GM23338 (cell line): ENCODE measurements at regions not wholly inside any gene's neighbourhood (a gene's known extent, or its start where the extent isn't known, plus 50 kb on each side); places are given as distances from the start of the nearest gene placed in this dataset.

Experiments used
- ATAC-seq: fragments of 200-7000 bp; cut with Tn5 transposase; 3 replicates; pipeline ENCODE4 v1.9.1; 2020
- DNase-seq: peaks from one replicate; pipeline ENCODE4 v3.0.0-alpha.2; 2015; ENCODE audit warnings: low spot score
- H2AFZ ChIP-seq: fragments of 200-600 bp; sonication (generic); 2 replicates; pipeline ENCODE4 v1.8.0; 2016; ENCODE audit warnings: antibody characterized with exemption, mild to moderate bottlenecking, moderate library complexity
- H3F3A ChIP-seq: fragments of 200-600 bp; sonication (generic); replicated peaks from 2 replicates; pipeline ENCODE4 v1.8.0; 2017; ENCODE audit warnings: antibody characterized with exemption, mixed run types, low read depth
- H3K27ac ChIP-seq: fragments of 200-600 bp; sonication (generic); 2 replicates; pipeline ENCODE4 v1.6.1; 2016; ENCODE audit warnings: low read depth
- H3K27me3 ChIP-seq: fragments of 200-600 bp; sonication (generic); 2 replicates; pipeline ENCODE4 v1.8.0; 2016; ENCODE audit warnings: mild to moderate bottlenecking, mixed run types, moderate library complexity; ENCODE audit not compliant: insufficient read depth
- H3K36me3 ChIP-seq: fragments of 200-600 bp; sonication (generic); 2 replicates; pipeline ENCODE4 v1.8.0; 2016; ENCODE audit warnings: mild to moderate bottlenecking; ENCODE audit not compliant: insufficient read depth
- H3K4me1 ChIP-seq: fragments of 200-600 bp; sonication (generic); 2 replicates; pipeline ENCODE4 v1.8.0; 2016; ENCODE audit warnings: mild to moderate bottlenecking, moderate library complexity; ENCODE audit not compliant: insufficient read depth
- H3K4me2 ChIP-seq: fragments of 200-600 bp; sonication (generic); 2 replicates; pipeline ENCODE4 v1.7.1; 2017; ENCODE audit warnings: mixed run types
- H3K4me3 ChIP-seq: fragments of 200-600 bp; sonication (generic); 2 replicates; pipeline ENCODE4 v1.6.1; 2016; ENCODE audit warnings: mixed run types
- H3K79me2 ChIP-seq: fragments of 200-600 bp; sonication (generic); replicated peaks from 2 replicates; pipeline ENCODE4 v1.8.0; 2017; ENCODE audit warnings: mild to moderate bottlenecking; ENCODE audit not compliant: insufficient read depth
- H3K9me2 ChIP-seq: fragments of 200-600 bp; sonication (generic); 2 replicates; pipeline ENCODE4 v1.8.0; 2017; ENCODE audit not compliant: insufficient read depth
- H4K20me1 ChIP-seq: fragments of 200-600 bp; sonication (generic); replicated peaks from 2 replicates; pipeline ENCODE4 v1.8.0; 2017; ENCODE audit warnings: mild to moderate bottlenecking; ENCODE audit not compliant: insufficient read depth
- H3K27ac Mint-ChIP-seq: 2 replicates; pipeline ENCODE4 v1.8.0; 2020; ENCODE audit warnings: inconsistent platforms, mild to moderate bottlenecking, moderate library complexity, mixed read lengths
- H3K27me3 Mint-ChIP-seq: 3 replicates; pipeline ENCODE4 v1.8.0; 2022; ENCODE audit warnings: low read depth, mild to moderate bottlenecking, moderate library complexity, mixed read lengths, inconsistent platforms; ENCODE audit not compliant: insufficient read depth, poor library complexity
- H3K36me3 Mint-ChIP-seq: 3 replicates; pipeline ENCODE4 v1.8.0; 2021; ENCODE audit warnings: low read depth, mild to moderate bottlenecking, inconsistent platforms, moderate library complexity, mixed read lengths
- H3K4me1 Mint-ChIP-seq: 3 replicates; pipeline ENCODE4 v1.8.0; 2020; ENCODE audit warnings: mild to moderate bottlenecking, inconsistent platforms, mixed read lengths
- H3K4me3 Mint-ChIP-seq: 3 replicates; pipeline ENCODE4 v1.8.0; 2021; ENCODE audit warnings: moderate library complexity, mild to moderate bottlenecking, inconsistent platforms, mixed read lengths
- H3K9me3 Mint-ChIP-seq: 3 replicates; pipeline ENCODE4 v1.8.0; 2020; ENCODE audit warnings: moderate library complexity, mild to moderate bottlenecking, inconsistent platforms, mixed read lengths
- CREB1 ChIP-seq: fragments of 250-450 bp; sonication (Bioruptor Pico); IDR thresholded peaks from 2 replicates; pipeline ENCODE4 v1.5.0; 2020; ENCODE audit warnings: low read depth, mild to moderate bottlenecking, moderate library complexity
- CTCF ChIP-seq, 2 experiments: fragments of 200-600 bp in 1 of 2; sonication (generic) in 1 of 2; conservative IDR thresholded peaks; 2 replicates each; pipeline versions ENCODE4 v1.5.1 to v1.6.1; 2016 to 2017; ENCODE audit warnings: antibody characterized with exemption in 2 of 2, low read depth in 2 of 2, mild to moderate bottlenecking in 2 of 2, moderate library complexity in 1 of 2
- ETS1 ChIP-seq: IDR thresholded peaks from 2 replicates; pipeline ENCODE4 v1.6.1; 2016; ENCODE audit warnings: antibody characterized with exemption
- EZH2 ChIP-seq: fragments of 200-600 bp; sonication (generic); IDR thresholded peaks from one replicate; pipeline ENCODE4 v1.8.0; 2017; ENCODE audit warnings: antibody characterized with exemption, mild to moderate bottlenecking, low read depth; ENCODE audit not compliant: unreplicated experiment
- EZH2phosphoT487 ChIP-seq: fragments of 200-600 bp; sonication (generic); IDR thresholded peaks from one replicate; pipeline ENCODE4 v1.8.1; 2018; ENCODE audit warnings: antibody characterized with exemption; ENCODE audit not compliant: unreplicated experiment
- NANOG ChIP-seq: IDR thresholded peaks from 2 replicates; pipeline ENCODE4 v1.6.1; 2016; ENCODE audit warnings: antibody characterized with exemption, borderline replicate concordance
- REST ChIP-seq: IDR thresholded peaks from one replicate; pipeline ENCODE4 v1.6.1; 2018; ENCODE audit warnings: antibody characterized with exemption; ENCODE audit not compliant: unreplicated experiment
- STAT1 ChIP-seq: IDR thresholded peaks from one replicate; pipeline ENCODE4 v1.6.1; 2016; ENCODE audit warnings: antibody characterized with exemption; ENCODE audit not compliant: unreplicated experiment
- ZNF114 ChIP-seq: fragments of 250-450 bp; sonication (Bioruptor Pico); IDR thresholded peaks from 2 replicates; pipeline ENCODE4 v1.5.0; 2020; ENCODE audit warnings: mild to moderate bottlenecking, moderate library complexity
- ZNF331 ChIP-seq: fragments of 250-450 bp; sonication (Bioruptor Pico); IDR thresholded peaks from 2 replicates; pipeline ENCODE4 v1.5.0; 2020; ENCODE audit warnings: low read depth, mild to moderate bottlenecking, moderate library complexity

GRCh38 chr3:76349715-76350480 lies 564.5 kb upstream of the ZNF717 start:
- no peak for DNase-seq
- Histone ChIP-seq H2AFZ (no peak overlapping the region), H3K27ac (no peak overlapping the region), H3K4me1 (peaks cover 30% of the 10 kb centered on the region), H3K4me2 (no peak overlapping the region), H3K79me2 (no peaks in the 10 kb centered on the region), H3K36me3 (no peaks in the 10 kb centered on the region), H3K27me3 (no peaks in the 10 kb centered on the region), H4K20me1 (no peaks in the 10 kb centered on the region), H3K9me2 (no peaks in the 10 kb centered on the region), H3K4me3 (no peak overlapping the region), H3F3A (no peaks in the 10 kb centered on the region)
- TF ChIP-seq CREB1 (CRISPR knock-in tag) (no peak), NANOG (no peak), EZH2phosphoT487 (no peak), CTCF (conservative IDR thresholded peaks at IDR 0.05; ENCODE audit: low read depth in 2 of 2) (no peak), REST (no peak)
- H3K9me3 Mint-ChIP-seq, result no peaks in the 10 kb centered on the region
- H3K36me3 Mint-ChIP-seq, result no peaks in the 10 kb centered on the region
- H3K4me1 Mint-ChIP-seq, result peaks cover 32% of the 10 kb centered on the region
- H3K27ac Mint-ChIP-seq, result no peak overlapping the region
- no peaks in the 10 kb centered on the region for H3K27me3 Mint-ChIP-seq
- no peak overlapping the region for H3K4me3 Mint-ChIP-seq
- no peak for ATAC-seq

- Histone ChIP-seq H3K4me2 (peak overlapping the region; percentile 27; the same call in 1 of the 2 replicates), H4K20me1 (no peaks in the 10 kb centered on the region), H3K27me3 (no peaks in the 10 kb centered on the region), H2AFZ (no peak overlapping the region), H3K4me3 (no peak overlapping the region), H3K79me2 (no peaks in the 10 kb centered on the region), H3K4me1 (peaks cover 30% of the 10 kb centered on the region), H3K27ac (no peak overlapping the region), H3F3A (no peaks in the 10 kb centered on the region), H3K9me2 (no peaks in the 10 kb centered on the region), H3K36me3 (no peaks in the 10 kb centered on the region)
- peaks cover 26% of the 10 kb centered on the region for H3K4me1 Mint-ChIP-seq
- H3K27ac Mint-ChIP-seq, result 0 out of 2 replicates have a peak overlapping the region, but pooled peaks have one; percentile 14
- ATAC-seq (no peak), DNase-seq (peak; percentile 12)
- no peak overlapping the region for H3K4me3 Mint-ChIP-seq
- no peaks in the 10 kb centered on the region for H3K36me3 Mint-ChIP-seq
- no peaks in the 10 kb centered on the region for H3K9me3 Mint-ChIP-seq
- H3K27me3 Mint-ChIP-seq, result no peaks in the 10 kb centered on the region
- TF ChIP-seq ETS1, result no peak
- TF ChIP-seq REST, result no peak
- TF ChIP-seq ZNF331 (CRISPR knock-in tag), result no peak
- no peak for TF ChIP-seq EZH2phosphoT487
- TF ChIP-seq ZNF114 (CRISPR knock-in tag), result no peak
- no peak for TF ChIP-seq EZH2
- TF ChIP-seq NANOG, result no peak
- TF ChIP-seq STAT1, result no peak
- no peak for TF ChIP-seq CTCF (conservative IDR thresholded peaks at IDR 0.05; ENCODE audit: low read depth in 2 of 2)
Measured at GRCh38 chr3:76352051-76352450, 566.7 kb upstream of the ZNF717 start.
